HG02852 (cell line): ENCODE measurements at regions not wholly inside any gene's neighbourhood (a gene's known extent, or its start where the extent isn't known, plus 50 kb on each side); places are given as distances from the start of the nearest gene placed in this dataset.

Experiments
- ATAC-seq: cut with Tn5 transposase; IDR thresholded peaks from one replicate; pipeline ENCODE4 v1.9.1; 2021; ENCODE audit warnings: mild to moderate bottlenecking, moderate library complexity; ENCODE audit not compliant: unreplicated experiment

GRCh38 chr18:39039813-39040212, 1474.2 kb upstream of the CELF4 start:
- ATAC-seq: no peak

- ATAC-seq: no peak
Measured at GRCh38 chr18:39037925-39038324, 1472.3 kb upstream of the CELF4 start.

- ATAC-seq: no peak
Measured at GRCh38 chr18:39033312-39033711, 1467.7 kb upstream of the CELF4 start.

- ATAC-seq: no peak
Measured at GRCh38 chr18:39031647-39032046, 1466.0 kb upstream of the CELF4 start.

GRCh38 chr18:39030124-39030655, 1464.6 kb upstream of the CELF4 start:
- ATAC-seq: no peak

GRCh38 chr18:39025531-39025930, 1459.9 kb upstream of the CELF4 start:
- no peak for ATAC-seq

GRCh38 chr18:39019989-39020388, 1454.4 kb upstream of the CELF4 start:
- ATAC-seq: no peak

GRCh38 chr18:39007031-39007902, 1441.7 kb upstream of the CELF4 start:
- ATAC-seq: no peak

- ATAC-seq: no peak
Measured at GRCh38 chr18:38996056-38996455, 1430.5 kb upstream of the CELF4 start.

- ATAC-seq: no peak
Measured at GRCh38 chr18:38993342-38993741, 1427.7 kb upstream of the CELF4 start.

GRCh38 chr18:38984968-38985367, 1419.4 kb upstream of the CELF4 start:
- no peak for ATAC-seq

GRCh38 chr18:38982072-38982471, 1416.5 kb upstream of the CELF4 start:
- ATAC-seq: no peak

- ATAC-seq: no peak
Measured at GRCh38 chr18:38981389-38981788, 1415.8 kb upstream of the CELF4 start.

GRCh38 chr18:38980420-38980819, 1414.8 kb upstream of the CELF4 start:
- no peak for ATAC-seq

GRCh38 chr18:38972571-38972970, 1407.0 kb upstream of the CELF4 start:
- ATAC-seq: no peak

- ATAC-seq: no peak
Measured at GRCh38 chr18:38971881-38972280, 1406.3 kb upstream of the CELF4 start.

- no peak for ATAC-seq
Measured at GRCh38 chr18:38966841-38967240, 1401.2 kb upstream of the CELF4 start.

GRCh38 chr18:38963943-38964660, 1398.5 kb upstream of the CELF4 start:
- ATAC-seq: no peak

- peak; percentile 65 for ATAC-seq
Measured at GRCh38 chr18:38961880-38962279, 1396.3 kb upstream of the CELF4 start.

- ATAC-seq: no peak
Measured at GRCh38 chr18:38957736-38958135, 1392.1 kb upstream of the CELF4 start.

GRCh38 chr18:38956068-38956467, 1390.5 kb upstream of the CELF4 start:
- no peak for ATAC-seq

- no peak for ATAC-seq
Measured at GRCh38 chr18:38951633-38952032, 1386.0 kb upstream of the CELF4 start.
